GM12872 (cell line): ENCODE measurements at regions not wholly inside any gene's neighbourhood (a gene's known extent, or its start where the extent isn't known, plus 50 kb on each side); places are given as distances from the start of the nearest gene placed in this dataset.

Experiments
- TF ChIP-seq, protein P1 (sequence below): IDR thresholded peaks from 3 replicates; pipeline ENCODE4 v1.5.1; 2011; ENCODE audit warnings: low read depth, mild to moderate bottlenecking, low read length, moderate library complexity; ENCODE audit not compliant: insufficient read depth

DNA sequence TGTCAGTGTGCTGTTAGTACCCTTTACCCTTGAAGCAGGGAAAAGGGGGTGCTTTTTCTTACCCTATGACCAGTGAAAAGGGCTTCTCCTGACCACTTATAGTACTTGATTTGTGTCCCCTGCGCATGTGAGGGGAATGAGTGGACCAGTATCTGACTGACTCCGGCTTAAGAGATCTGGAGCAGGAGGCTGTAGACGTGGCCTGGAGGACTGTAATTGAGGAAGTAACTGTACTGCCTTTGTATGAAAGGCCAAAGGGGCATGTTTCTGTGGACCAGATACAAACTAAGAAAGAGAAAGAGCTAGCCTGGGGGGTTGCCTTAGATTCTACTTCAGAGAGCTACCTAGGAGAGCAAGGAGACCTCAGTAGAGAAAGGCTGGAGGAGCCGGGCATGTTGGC lies 89.9 kb upstream of the TBL1XR1 start:
- TF ChIP-seq, protein P1, sequence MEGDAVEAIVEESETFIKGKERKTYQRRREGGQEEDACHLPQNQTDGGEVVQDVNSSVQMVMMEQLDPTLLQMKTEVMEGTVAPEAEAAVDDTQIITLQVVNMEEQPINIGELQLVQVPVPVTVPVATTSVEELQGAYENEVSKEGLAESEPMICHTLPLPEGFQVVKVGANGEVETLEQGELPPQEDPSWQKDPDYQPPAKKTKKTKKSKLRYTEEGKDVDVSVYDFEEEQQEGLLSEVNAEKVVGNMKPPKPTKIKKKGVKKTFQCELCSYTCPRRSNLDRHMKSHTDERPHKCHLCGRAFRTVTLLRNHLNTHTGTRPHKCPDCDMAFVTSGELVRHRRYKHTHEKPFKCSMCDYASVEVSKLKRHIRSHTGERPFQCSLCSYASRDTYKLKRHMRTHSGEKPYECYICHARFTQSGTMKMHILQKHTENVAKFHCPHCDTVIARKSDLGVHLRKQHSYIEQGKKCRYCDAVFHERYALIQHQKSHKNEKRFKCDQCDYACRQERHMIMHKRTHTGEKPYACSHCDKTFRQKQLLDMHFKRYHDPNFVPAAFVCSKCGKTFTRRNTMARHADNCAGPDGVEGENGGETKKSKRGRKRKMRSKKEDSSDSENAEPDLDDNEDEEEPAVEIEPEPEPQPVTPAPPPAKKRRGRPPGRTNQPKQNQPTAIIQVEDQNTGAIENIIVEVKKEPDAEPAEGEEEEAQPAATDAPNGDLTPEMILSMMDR, result no peak

DNA sequence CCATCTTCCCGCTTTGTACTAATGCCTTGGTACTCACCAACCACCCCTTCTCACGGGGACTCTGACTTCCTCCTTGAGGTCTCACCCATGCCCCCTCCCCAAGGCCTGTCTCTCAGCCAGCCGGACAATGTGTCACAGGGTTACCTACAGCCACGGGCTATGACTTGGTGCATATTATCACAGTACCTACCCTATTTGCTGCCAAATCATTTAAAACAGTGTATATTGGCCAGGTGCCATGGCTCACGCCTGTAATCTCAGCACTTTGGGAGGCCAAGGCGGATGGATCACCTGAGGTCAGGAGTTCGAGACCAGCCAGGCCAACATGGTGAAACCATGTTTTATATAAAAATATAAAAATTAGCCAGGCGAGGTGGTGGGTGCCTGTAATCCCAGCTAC lies 93.4 kb upstream of the TBL1XR1 start:
- TF ChIP-seq, protein P1, result no peak

DNA sequence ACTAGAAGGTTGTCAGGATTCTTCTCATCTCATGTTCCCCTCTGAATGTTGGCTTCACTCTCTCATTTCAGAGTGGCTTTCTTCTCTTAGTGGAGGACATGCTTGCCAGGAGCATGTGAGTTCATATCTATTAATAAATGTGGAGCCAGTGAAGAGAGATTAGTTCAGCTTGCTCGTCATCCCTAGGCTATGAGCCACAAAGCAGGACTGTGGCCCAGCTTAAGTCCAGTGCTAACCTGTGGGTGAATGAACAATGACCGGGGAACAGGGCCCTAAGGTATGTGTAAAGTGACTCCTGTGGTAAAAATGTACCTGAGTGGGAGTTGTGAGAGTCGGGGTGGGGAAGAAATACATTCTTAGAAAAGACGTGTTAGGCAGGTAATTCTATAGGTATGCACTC lies 96.9 kb upstream of the TBL1XR1 start:
- TF ChIP-seq, protein P1, result no peak

DNA sequence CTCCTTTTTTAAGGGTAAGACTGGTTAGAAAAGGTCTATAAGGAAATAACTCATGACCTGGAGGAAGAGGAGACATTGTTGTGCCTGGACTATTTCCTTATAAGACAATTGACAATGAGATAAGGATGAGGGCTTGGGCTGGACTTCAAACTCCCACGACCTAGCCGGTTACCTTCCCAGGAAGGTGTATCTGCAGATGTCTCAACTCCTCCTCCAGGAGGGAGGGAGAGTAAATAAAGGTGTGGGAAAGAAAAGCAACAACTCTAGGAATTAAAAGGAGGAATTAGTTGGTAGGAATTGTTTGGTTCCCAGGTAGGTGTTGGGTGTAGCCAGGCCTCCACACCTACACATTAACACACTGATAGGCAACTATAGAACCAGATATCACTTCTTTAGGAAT lies 97.8 kb upstream of the TBL1XR1 start:
- TF ChIP-seq, protein P1, result no peak

DNA sequence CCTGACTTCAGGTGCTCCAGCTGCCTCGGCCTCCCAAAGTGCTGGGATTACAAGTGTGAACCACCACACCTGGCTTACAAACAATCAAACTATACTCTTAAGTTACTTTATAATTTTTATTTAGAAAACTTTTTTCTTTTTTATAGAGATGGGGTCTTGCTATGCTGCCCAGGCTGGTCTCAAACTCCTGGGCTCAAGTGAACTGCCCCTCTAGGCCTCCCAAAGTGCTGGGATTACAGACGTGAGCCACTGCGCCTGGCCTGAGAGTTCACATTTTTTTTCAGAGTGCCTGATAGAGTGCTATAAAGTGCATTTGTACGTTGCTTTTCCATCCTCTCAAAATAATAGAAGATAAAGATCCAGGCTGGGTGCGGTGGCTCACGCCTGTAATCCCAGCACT lies 102.0 kb upstream of the TBL1XR1 start:
- TF ChIP-seq, protein P1, result no peak

DNA sequence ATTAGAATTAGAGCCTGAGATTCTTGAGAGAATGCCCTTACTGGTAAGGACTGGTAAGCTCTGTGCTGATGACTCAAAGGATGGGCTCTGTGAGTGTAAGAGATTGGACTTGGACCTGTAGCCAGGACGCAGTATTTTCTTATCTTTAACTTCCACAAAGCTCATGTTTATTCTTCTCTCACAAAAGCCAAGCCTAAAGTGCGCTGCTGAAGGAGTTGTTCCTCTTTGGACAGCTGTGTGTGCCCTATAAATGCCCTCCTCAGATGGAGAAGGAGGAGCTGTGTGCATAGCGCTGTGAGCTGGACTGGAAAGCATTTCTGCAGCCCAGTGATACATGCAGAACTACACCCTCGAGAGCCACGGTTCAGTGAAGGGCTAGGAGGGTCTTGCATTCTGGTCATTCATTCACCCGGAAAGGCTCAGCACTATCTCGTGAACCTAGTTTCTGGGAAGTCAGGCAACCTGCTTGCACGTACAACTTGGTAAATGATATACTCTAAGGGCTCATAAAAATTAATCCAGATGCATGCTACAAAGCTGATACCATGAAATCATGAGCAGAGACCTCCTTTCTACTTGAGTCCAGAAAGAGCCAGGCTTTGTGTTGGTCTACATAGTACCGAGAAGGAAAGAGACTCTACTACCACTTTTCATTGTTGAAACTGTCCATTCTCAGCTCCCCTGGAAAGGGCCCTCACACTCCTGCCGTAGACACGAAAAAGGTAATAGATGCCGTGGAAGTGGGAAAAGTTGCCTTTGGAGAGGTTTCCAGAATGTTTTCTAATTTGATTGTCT lies 103.0 kb upstream of the TBL1XR1 start:
- TF ChIP-seq, protein P1, result no peak

DNA sequence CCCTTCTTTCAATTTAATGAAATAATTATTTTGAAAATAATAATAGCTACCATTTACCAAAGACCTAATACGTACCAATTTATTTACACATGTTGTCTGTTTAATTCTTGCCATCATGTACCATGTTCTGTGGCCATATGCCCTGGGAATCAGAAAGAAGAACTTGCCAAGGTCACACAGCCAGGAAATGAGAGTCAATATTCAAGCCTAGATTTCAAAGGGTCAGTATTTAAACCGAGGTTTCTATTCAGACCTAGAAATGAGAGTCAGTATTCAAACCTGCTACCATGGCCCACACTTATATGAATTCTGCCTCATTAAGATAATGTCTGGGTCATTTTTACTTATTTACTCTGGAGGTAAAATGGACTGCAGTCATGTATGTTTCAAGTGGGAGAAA lies 103.6 kb upstream of the TBL1XR1 start:
- TF ChIP-seq, protein P1, result no peak
